WI38 (cell line): ENCODE measurements at regions not wholly inside any gene's neighbourhood (a gene's known extent, or its start where the extent isn't known, plus 50 kb on each side); places are given as distances from the start of the nearest gene placed in this dataset.

ENCODE experiments used
- H3K4me3 ChIP-seq: 2 replicates; pipeline ENCODE4 v1.5.1; 2011; ENCODE audit warnings: low read depth, mild to moderate bottlenecking, control low read depth, low read length
- CTCF ChIP-seq: IDR thresholded peaks from 2 replicates; pipeline ENCODE4 v1.5.1; 2012; ENCODE audit warnings: low read depth, mild to moderate bottlenecking, control low read depth, low read length

- no peak for TF ChIP-seq CTCF
- no peak overlapping the region for H3K4me3 ChIP-seq
Observed at GRCh38 chr7:27375958-27376357, 133.4 kb downstream of the EVX1 start.

- H3K4me3 ChIP-seq = no peak overlapping the region
- TF ChIP-seq CTCF = no peak
Observed at GRCh38 chr7:27377988-27378387, 135.4 kb downstream of the EVX1 start.

GRCh38 chr7:27382307-27382706, 139.7 kb downstream of the EVX1 start:
- H3K4me3 ChIP-seq = no peak overlapping the region
- no peak for TF ChIP-seq CTCF

GRCh38 chr7:27386581-27386980, 144.0 kb downstream of the EVX1 start:
- no peak overlapping the region for H3K4me3 ChIP-seq
- TF ChIP-seq CTCF = no peak

GRCh38 chr7:27387864-27388263, 145.3 kb downstream of the EVX1 start:
- TF ChIP-seq CTCF = no peak
- no peak overlapping the region for H3K4me3 ChIP-seq

- H3K4me3 ChIP-seq = no peak overlapping the region
- no peak for TF ChIP-seq CTCF
Observed at GRCh38 chr7:27388561-27388960, 146.0 kb downstream of the EVX1 start.

- H3K4me3 ChIP-seq = no peak overlapping the region
- no peak for TF ChIP-seq CTCF
Observed at GRCh38 chr7:27389496-27389895, 146.9 kb downstream of the EVX1 start.

- no peak for TF ChIP-seq CTCF
- no peak overlapping the region for H3K4me3 ChIP-seq
Observed at GRCh38 chr7:27392477-27392876, 149.9 kb downstream of the EVX1 start.
